HG02763 (cell line): ENCODE measurements at regions not wholly inside any gene's neighbourhood (a gene's known extent, or its start where the extent isn't known, plus 50 kb on each side); places are given as distances from the start of the nearest gene placed in this dataset.

Experiments used
- ATAC-seq: cut with Tn5 transposase; IDR thresholded peaks from one replicate; pipeline ENCODE4 v1.9.1; 2021; ENCODE audit warnings: mild to moderate bottlenecking, moderate library complexity; ENCODE audit not compliant: unreplicated experiment

- ATAC-seq, result no peak
Observed at GRCh38 chr10:106520698-106521097, 643.8 kb downstream of the SORCS1 start.

DNA sequence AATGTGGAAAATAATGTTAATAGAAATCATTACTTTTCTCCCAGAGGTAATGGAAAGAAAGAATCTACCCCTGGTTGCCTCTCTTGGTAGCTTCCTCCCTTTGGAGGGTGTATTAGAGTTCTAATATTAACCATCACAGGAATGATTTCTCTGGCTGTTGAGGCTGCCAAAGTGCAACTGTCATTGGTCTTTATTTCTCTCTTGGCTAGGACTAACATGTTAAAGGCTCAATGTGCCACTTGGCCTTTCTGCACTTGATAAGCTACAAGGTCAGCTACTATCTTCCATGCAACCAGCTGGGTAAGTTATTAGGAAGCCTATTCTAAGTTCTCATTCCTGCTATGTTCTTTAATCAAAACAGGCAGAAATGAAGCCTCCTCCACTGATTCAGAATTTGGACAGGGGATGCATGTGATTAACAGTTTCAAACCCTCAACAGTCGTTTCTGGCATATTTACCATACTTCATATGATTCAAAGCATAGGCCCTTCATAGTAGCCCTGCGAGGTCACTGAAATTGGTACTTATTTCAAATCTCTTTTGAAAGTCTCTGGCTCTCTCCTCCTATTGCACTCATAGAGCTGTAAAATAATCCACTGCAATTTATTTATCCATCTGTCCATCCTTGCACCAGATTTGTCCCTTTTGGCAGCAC is 645.0 kb downstream of the SORCS1 start:
- ATAC-seq, result no peak

- no peak for ATAC-seq
Observed at GRCh38 chr10:106515206-106515790, 649.2 kb downstream of the SORCS1 start.

DNA sequence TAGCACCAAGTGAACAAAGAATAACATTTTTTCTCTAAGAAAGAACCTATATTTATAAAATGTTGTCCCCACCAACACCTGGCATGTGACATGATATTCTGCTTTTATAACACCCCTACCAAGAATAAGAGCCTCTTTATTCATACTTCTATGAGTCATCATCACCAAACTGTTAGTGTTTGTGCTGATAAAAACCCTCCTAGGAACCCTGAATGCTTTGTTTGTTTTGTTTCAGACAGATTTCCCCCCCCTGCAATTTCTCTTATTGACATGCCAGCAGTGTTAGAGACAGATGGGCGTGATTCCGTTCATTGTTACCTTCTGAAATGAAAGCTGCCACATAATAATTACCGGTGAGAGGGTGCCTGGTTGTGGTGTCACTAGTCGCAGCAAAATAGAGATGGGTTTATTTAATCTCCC is 651.1 kb downstream of the SORCS1 start:
- no peak for ATAC-seq

DNA sequence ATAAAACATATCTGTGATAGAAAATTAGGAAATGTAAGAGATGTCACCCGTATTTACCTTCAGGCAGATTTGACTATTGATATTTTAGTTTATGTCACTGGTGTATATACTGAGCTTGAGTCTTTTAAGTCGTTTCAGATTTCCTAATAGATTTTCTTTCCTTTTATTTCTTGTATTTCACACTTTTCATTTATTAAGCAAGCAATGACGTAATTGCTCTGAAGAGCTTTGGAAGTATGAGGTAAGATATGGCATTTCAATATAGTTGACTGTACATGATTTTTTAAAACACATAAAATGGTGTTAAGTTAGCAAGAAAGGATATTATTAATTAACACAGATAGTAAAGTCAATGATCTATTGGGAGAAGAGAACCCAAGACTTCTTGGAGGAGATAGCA is 652.6 kb downstream of the SORCS1 start:
- no peak for ATAC-seq

DNA sequence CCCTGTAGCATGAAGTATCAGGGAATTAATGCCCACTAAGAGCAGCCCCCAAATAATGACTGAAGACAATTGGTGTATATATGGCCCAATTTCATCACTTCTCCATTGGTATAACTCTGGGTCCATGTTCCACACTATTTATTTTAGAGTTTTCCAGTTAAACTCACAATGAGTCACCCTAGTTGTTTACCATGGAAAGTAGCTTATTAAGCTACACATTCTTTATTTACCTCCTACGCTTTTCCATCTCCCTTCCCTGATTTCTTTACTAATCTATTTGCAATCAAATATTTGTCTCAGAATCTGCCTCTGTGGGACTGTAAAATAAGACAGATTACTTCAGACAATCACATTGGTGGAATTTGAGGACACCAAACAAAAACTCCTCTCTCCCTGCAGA is 655.6 kb downstream of the SORCS1 start:
- ATAC-seq, result no peak

GRCh38 chr10:106506526-106507283 is 657.8 kb downstream of the SORCS1 start:
- no peak for ATAC-seq

GRCh38 chr10:106504536-106504935 is 660.0 kb downstream of the SORCS1 start:
- ATAC-seq, result no peak

GRCh38 chr10:106502641-106503040 is 661.9 kb downstream of the SORCS1 start:
- no peak for ATAC-seq

GRCh38 chr10:106500925-106501525 is 663.5 kb downstream of the SORCS1 start:
- ATAC-seq, result no peak

- no peak for ATAC-seq
Observed at GRCh38 chr10:106500041-106500924, 664.2 kb downstream of the SORCS1 start.

DNA sequence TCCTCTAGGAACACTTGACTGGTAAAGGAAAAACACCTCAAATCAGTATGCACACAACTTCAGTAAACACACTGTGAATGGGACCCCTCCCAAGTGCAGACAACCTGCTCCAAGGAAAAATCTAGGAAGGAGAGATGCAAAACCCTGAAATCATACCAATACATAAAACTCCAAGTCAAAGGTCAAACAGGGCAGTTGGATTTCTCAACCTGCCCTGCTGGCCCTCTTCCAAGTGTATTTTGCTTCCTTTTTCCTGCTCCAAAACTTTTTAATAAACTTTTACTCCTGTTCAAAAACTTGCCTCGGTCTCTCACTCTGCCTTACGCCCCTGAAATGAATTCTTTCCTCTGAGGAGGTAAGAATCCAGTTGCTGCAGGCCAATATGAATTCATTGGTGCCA is 665.1 kb downstream of the SORCS1 start:
- ATAC-seq, result no peak

- no peak for ATAC-seq
Observed at GRCh38 chr10:106498675-106499074, 665.8 kb downstream of the SORCS1 start.

DNA sequence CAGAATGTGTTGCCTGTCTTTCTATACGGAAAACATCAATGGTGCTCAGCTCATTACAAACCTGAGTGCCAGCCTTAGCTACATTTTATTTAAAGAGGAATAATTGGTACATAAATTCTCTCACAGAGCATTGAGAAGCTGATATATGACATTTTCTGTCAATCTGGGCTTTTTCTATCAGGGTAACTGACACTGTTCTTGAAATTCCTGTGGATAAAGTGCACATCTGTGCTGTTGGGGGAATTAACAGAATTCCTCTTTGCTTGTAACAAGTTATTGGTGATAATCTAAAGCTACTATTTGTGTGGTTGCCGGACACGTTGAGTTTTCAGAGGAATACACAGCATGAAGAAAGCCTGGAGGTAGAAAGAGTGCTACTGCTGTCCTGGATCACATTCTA is 668.6 kb downstream of the SORCS1 start:
- ATAC-seq, result no peak

GRCh38 chr10:106493751-106494150 is 670.8 kb downstream of the SORCS1 start:
- no peak for ATAC-seq

GRCh38 chr10:106493226-106493625 is 671.3 kb downstream of the SORCS1 start:
- ATAC-seq, result no peak

DNA sequence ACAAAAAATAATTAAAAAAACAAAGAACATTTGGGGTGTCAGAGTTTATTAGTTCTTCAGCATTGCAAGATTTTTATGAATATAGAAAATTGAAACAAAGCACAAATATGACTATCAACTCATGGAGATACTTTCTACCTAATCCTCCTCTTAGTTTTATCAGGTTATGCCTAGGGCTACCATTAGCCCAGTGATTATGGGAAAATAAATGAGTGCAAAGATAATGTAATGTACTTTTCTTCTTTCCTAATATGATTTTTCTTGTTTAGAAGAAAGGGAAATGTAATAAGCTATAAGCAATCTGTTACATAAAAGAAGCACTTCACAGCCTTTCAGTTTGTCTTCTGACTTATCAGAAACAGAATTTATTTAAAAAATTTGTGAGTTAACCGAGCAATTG is 676.8 kb downstream of the SORCS1 start:
- no peak for ATAC-seq

- no peak for ATAC-seq
Observed at GRCh38 chr10:106481598-106482275, 682.8 kb downstream of the SORCS1 start.

- no peak for ATAC-seq
Observed at GRCh38 chr10:106479636-106480035, 684.9 kb downstream of the SORCS1 start.

DNA sequence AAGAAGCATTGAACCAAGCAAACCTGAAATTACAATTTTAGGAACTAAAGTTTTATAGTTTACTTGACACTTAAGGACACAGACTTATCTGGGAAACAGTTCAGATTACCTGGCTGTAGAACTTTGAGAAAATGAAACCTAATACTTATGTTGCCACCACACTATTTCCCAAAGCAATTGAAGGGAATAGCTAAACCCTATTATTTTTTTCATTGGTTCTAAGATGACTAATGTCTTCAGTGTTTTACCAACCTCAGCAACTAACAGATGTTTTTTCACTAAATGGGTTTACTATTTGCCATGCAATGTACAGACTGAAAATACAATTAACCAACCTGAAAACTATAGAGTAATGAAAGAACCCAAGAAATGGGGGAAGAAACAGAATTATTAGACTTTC is 689.6 kb downstream of the SORCS1 start:
- no peak for ATAC-seq
